ENCODE measurements at regions not wholly inside any gene's neighbourhood (a gene's known extent, or its start where the extent isn't known, plus 50 kb on each side); places are given as distances from the start of the nearest gene placed in this dataset.

DNA sequence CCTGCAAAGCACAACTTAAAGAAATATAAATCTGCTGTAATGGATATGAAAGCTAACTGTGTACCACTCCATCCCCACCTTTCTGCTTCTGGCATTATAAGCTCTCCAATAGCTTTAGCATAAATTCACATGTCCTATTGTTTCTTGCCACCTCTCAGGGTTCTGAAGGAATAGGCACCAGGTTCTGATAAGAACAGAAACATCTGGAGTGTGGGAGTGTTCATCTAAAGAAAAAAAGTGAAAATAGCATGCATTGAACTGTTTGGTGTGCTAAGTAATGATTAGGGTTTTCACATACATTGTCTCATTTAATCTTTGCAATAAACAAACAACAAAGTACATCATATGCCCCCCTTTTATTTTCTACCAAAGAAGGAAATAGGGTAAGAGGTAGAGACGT lies 72.3 kb downstream of the FAM76B start:
- DNase-seq (ENCODE audit: low read depth in 2 of 2, low spot score in 1 of 2) = no peak

DNA sequence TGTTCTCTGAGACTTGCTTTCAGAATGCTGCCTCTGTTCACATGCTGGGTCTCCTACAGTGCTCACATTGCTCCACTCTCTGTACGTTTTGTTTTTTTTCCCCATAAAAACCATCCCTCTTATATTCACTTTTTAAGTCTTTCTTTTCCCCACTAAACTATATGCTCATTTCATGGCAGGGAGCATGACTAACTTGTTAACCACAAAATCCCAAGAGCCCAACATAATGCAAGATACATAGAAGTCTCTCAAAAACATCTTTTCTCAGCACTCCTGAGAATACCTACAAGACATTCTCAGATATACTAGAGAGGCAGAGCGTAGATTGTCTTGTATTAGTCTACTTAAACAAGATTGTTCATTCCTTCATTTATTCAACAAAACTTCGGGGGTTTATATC lies 73.3 kb downstream of the FAM76B start:
- no peak for DNase-seq (ENCODE audit: low read depth in 2 of 2, low spot score in 1 of 2)

DNA sequence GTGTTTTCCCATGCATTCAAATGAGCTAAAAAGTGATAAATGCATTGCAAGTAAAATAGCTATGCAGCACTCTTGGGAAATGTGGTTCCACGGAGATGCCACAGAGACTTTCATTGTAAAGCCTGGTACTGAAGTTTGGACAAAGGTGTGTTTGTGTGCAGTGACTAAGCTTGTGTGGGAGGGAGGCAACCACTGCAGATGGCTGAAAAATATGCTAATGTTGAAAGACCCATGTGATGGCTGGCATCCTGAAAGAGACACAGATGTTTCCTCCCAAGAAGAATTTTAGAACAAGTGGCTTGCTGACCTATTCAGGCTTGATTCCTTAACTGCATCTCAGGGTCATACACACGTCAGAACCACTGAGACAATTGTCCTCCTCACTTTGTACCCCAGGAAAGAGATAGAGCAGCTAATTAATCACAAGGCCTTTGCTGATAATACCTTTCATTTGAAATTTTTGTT lies 73.8 kb downstream of the FAM76B start:
- no peak for DNase-seq (ENCODE audit: low read depth in 2 of 2, low spot score in 1 of 2)

DNA sequence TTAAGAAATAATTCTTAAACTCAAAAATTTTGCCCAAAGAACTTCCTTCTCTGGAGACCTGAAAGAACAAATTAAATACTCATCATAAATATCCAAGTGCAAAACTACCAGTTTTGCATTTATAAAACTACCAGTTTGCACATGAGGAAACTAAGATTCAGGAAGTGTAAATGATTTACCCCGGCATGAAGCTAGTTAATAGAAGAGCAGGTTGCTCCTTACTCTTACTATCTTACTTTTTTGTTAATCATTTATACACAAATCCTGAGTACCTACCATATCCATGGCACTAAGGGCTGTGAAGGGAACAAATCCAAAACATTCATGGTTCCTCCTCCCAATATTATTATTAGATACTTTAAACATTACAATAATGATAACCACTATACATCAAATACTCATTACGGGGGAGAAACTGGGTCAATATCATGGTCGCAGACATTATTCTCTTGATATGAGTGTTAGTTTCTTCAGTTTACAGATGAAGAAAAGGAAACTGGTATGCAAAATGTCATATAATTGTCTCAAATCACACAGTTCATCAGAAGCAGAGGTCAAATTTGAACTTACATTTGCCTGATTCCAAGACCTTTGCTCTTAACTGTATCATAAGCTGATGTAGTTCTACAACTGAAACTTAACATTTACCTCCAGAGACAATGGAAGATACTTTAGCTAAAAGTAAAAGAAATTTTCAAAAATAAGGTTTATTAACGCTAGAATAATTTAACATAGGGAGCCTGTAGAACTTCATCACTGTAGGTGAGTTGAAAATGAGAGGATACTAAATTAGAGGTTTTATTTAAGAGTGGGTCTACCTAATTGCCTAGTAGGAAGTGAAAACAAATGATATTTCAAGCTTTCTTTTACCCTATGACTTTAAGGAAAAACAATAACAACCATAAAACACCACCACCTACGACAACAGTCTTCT lies 74.5 kb downstream of the FAM76B start:
- DNase-seq (ENCODE audit: low read depth in 2 of 2, low spot score in 1 of 2) = no peak

DNA sequence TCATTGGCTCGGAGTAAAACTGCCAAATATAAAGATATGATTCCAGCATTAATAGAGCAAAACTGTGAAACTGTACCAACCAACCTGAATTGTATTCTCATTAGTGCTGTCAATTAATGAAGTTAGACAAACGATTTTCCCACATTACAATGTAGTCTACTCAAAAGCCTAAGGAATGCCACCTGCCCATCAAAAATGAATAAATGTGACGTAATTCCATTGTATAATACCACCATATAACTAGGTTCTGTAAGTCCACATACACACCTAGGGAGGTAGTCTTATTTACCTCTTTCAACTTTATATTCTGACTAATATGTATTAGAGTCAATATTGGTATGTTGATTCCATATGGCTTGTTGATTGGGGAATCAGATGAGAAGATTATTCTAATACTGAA lies 76.2 kb downstream of the FAM76B start:
- DNase-seq (ENCODE audit: low read depth in 2 of 2, low spot score in 1 of 2) = no peak

DNA sequence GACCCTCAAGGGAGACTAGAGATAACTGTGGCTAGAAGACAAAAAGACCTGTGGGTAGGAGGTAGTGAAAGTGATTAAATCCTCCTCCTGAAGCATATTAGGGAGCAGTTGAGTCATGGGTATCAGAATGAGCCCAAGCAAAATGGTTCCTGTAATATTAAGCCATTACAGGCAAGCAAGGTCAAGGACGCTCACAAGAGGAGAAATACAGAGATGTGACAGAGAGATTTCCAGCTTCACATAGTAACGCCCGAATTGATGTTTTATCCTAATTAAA lies 77.7 kb downstream of the FAM76B start:
- no peak for DNase-seq (ENCODE audit: low read depth in 2 of 2, low spot score in 1 of 2)

DNA sequence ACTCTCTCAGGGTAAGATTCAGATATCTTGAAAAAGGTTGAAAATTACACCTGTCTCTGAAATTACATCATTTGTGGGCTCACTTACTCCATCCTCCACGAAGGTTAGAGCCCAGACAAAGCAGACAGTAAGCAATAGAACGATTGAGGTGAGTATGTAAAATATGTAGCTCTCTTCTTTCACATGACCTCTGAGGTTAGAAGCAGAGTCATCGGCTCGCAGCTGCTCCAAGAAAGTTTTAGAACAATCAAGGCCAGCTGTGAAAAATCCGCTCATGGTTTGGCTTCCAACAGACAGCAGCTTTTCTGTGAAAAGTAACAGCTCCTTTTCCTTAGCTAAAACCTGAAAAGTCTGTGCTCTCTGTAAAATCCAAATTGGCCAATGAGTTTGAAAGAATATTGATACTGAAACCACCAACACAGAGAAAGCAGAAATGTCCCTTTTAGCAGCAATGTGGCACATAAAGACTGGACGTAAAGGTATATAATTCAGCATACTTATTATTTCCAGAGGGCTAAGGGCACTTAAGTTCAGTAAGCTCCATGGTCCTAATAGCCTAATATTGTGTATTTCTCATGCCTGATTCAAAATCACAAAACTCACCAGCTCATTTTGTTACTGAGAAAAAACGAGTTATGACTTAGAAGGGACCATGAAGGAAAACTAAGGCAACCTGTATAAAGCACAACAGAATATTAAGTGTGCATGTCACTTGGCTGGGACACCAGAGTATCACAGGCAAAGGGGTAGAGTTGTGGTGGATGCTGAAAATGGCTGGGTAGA lies 78.2 kb downstream of the FAM76B start:
- DNase-seq (ENCODE audit: low read depth in 2 of 2, low spot score in 1 of 2) = no peak

DNA sequence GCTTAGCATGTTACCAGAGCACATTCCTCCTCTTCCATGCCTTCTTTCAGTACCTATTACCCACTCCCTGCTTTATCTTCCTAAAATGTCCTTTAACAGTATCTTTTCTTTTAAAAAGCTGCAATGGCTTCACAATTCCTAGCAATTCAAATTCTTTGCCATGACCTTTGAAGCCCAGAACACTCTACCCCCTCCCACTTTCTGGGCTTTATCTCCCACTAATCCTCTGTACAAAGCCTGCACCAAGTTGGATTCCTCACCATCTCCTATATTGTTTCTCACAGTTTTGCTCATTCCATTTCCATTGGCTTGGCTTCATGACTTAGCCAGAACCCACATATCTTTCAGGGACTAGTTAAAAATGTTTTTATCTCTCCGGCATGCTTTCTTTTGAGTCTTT lies 80.9 kb downstream of the FAM76B start:
- DNase-seq (ENCODE audit: low read depth in 2 of 2, low spot score in 1 of 2) = no peak

DNA sequence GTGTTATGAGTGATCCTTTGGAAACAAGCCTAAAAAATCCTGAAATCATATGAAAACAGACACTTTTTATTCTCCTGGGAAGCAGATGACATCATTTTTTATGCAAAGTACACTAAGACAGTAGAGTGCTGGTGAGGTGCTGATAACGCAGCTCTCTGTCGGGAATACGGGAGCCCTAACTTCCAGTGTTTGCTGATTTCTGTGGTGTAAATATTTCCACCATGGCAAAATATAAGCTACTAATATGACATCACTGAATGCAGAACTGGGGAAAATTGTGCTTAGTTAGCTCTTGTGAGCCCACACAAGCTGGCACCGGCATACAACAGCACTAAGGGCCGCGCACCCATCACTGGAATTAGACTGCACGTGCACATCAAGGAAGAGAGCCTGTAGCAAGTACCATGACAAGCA lies 82.6 kb downstream of the FAM76B start:
- no peak for DNase-seq (ENCODE audit: low read depth in 2 of 2, low spot score in 1 of 2)

DNA sequence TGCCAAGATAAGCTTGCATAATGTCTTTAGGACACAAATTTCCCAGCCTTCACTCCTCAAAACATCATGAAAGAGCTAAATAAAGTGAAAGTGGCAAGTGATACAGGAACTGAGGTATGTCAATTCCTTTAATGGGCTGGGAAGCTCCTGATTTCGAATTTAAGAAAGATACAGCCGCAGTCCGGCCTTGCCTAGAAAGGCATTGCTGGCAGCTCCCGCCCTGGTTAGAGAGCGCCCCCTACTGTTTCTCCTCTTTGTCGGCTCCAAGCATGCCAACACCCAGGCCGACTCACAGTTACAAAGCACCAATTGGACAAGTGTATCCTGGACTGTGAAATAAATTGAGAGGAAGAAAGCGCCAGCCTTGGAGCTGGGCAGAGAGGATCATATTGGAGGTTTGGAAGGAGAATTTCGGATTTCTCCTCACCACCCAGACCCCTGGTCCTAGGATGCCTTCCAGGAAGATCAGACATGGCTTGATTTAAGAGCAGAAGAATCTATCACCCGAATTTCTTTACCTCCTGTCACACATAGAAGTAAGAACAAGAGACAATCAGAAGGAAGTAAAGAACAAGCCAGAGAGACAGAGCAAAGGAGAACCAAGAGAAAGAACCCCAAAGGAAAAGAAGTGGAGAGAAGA lies 84.0 kb downstream of the FAM76B start:
- DNase-seq (ENCODE audit: low read depth in 2 of 2, low spot score in 1 of 2) = peak; percentile 58 to 73

DNA sequence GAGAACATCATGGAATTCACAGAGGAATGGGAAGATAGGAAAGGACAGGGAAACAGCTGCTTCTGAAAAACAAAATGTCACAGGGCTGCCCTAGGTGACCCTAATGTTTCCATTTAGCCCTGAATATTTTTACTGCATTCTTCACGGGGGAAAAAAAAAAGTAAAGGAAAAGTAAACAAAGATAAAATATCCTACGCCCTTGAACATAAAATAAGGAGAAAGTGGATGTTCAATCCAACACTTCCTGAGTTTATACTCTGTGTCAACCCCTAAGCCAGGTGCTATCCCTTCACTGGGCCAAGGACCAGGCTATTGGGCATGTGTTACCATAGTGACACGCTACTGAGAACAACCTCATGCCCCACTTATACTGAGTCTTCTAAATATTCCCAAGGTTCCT lies 84.7 kb downstream of the FAM76B start:
- DNase-seq (ENCODE audit: low read depth in 2 of 2, low spot score in 1 of 2) = no peak

DNA sequence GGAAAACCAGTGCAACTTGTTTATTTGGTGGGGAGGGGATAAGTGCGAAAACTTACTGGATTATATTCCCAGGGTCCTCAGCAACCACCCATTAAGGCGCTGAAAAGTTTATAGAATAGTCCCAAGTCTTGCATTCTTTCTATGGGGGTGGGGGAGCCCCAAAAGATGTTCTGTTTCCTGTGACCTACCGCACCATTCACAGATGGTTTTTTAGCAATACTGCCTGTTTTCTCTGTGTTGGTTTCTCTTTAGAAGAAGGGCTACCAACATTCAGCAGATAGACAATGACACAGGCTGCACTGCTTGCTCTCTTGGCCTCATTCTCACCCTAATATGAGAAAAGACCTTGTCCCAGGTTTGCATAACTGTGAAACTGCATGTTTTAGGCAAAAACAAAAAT lies 86.5 kb downstream of the FAM76B start:
- no peak for DNase-seq (ENCODE audit: low read depth in 2 of 2, low spot score in 1 of 2)

DNA sequence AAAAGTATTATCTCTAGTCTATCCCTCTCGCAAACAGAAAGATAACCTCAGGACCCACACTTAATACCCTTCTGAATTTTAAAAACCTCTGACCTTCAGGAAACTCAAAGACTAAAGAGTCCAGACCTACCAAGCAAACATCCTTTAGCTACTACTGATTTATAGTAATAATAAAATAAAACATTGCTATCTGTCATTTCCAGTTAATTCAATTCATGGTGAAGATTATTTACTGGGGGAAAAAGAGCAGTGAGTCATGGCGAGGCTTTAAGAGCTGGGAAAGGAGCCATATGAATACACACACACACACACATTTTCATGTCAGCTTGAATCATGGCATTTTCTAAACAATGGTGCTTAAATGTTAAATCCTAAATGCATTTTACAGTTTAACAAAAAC lies 87.1 kb downstream of the FAM76B start:
- DNase-seq (ENCODE audit: low read depth in 2 of 2, low spot score in 1 of 2) = no peak

DNA sequence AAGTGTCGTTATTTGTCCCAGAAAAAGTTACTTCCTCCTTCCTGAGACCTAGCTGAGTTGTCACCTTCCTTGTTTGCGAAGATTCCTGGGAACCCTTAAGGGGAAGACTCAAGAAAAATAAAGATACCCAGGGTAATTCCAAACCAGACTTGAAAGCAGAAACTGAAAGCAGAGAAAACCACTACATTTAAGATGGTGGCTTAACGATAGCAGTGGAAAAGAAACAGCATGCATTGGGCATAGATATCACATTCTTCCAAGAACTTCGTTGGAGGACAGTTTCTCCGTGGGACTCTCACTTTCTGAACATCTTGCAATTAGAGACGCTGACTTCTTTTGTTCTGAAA lies 89.1 kb downstream of the FAM76B start:
- no peak for DNase-seq (ENCODE audit: low read depth in 2 of 2, low spot score in 1 of 2)

DNA sequence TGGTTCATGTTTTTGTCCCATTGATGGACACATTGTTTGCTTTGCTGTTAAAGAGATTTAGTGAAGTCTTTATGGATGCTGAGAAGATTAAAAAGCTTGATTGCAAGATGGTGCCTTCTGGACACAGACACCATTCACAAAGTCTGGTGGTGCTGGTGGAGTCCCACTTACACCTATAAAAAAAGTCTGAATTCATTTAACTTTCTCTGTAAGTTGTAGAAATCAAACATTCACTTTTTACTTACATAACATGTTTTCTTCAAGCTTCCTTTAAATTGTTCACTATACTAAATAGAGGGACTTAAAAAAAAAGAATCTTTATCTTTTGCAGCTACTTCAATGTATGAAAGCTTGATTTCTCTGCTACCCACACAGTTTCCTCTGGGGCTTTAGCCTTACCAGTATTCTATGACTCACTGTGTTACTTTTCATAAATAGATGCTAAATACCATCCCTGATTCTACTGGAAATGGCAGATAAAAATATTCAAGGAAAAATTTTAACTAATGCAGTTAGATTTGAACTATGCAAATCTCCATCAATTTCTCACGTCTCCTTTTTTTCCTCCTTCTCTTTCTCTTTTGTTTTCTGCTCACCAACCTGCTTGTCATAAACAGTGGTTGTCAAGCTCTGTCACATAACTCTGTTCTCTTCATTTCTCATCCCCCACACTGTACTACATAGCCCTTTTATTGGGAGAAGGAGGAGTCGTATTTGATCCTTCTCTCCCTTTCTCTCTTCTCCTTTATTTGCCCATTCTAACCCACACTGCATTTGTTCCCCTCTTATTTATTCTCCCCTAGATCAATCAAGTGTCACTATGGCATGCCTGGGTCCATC lies 89.7 kb downstream of the FAM76B start:
- DNase-seq (ENCODE audit: low read depth in 2 of 2, low spot score in 1 of 2) = no peak

DNA sequence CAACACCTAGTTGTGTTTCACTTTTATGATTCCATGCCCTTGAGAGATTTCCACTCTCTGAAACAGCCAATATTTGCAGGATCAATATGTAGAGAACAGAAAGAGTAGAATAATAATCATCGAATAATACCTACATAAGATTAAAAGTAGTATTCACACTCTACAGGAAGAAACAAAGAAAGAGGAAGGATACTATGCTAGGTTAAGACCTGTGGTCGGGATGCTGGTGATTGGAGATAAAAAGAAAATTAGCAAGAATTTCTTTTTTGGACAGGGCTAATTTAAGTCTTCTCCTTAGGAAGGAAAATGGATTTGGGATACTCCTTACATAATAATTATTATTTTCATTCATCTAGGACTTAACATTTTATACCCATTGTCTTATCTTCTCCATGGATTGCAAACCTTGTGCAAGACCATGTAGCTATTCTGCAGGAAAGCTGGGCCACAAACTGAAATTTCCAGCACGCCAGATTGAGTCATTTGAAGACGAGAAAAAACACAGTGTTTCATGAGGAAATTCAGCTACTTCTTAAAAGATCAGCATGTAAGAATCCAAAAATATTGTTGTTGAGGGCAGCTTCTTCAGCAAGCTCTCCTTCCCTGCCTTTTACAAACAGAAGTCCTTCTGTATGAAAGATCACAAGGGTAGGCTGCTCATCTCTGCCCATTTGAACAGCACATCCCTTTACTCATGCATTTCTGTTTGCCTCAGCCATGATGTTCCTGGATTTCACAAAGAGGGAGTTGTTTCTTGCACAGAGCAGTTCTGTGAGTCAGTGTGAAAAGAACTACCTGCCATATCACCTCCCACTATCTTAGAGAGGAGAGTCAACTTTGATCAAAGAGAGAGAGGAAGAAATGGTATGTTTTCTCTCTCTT lies 90.7 kb downstream of the FAM76B start:
- no peak for DNase-seq (ENCODE audit: low read depth in 2 of 2, low spot score in 1 of 2)

DNA sequence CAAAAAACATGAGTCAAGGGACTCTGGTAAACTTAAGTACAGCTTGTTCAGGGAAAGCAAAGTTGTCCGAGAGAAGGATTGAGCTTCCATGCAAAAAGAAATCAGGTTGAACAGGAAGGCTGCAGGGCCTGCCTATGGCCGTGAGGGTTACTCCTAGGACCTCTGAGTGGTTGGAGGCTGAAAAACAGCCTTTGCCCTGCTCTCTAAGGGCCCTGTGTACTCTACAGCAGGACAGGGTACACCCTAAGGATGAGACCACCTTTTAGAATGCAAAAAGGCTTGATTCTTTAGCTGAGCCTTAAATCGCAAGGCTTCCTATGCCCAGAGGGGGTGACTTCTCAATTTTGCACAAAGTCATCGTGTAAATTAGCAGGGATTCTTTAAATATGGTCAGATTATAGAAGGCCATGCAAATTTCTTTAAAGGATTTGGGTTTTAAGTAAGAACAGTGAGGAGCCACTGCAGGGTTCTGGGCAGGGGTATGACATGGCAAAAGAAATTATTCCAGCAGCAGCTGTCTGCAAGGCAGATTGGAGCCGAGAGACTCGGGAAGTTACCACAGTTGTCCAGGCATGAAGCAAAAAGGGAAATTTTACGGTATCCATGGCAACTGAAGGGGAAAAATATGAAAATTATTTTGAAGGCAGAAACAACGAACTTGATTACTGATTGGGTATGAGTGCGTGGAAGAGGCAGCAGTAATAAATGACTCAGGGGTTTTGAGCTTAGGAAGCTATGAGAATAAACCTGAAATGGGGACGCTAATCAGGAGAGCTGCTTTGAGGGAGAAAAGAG lies 91.8 kb downstream of the FAM76B start:
- DNase-seq (ENCODE audit: low read depth in 2 of 2, low spot score in 1 of 2) = no peak

DNA sequence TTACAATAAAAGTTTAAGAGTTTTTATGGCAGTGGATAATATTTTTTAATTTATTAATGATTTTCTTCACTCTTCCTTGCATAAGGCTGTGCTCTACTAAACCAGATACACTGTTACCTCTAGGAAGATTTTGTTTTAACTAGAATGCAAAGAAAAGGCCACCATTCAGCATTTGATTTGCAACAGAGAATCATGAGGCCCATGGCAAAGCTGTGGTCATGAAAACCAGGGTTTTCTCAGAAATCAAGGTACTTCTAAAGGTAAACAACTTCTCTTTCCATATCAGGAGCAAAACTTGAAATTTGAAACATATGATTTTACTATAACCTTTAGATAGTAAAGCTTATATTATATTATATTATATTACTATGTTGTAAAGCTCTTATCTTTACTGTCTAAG lies 94.4 kb downstream of the FAM76B start:
- DNase-seq (ENCODE audit: low read depth in 2 of 2, low spot score in 1 of 2) = no peak

DNA sequence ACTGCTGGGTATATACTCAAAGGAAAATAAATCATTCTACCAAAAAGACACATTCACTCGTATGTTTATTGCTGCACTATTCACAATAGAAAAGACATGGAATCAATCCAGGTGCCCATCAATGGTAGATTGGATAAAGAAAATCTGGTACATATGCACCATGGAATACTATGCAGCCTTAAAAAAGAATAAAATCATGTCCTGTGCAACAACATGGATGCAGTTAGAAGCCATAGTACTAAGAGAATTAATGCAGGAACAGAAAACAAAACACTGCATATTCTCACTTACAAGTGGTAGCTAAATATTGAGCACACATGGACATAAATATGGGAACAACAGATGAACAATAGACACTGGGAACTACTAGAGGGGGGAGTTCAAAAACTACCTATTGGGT lies 96.3 kb downstream of the FAM76B start:
- no peak for DNase-seq (ENCODE audit: low read depth in 2 of 2, low spot score in 1 of 2)

Data from stimulated activated CD8-positive, alpha-beta memory T cell treated with anti-CD3 and anti-CD28 coated beads, Interleukin-4, amount 100 ng/mL, for 1 hour (primary cell).